Endothelial cell of umbilical vein (primary cell): ENCODE measurements at regions not wholly inside any gene's neighbourhood (a gene's known extent, or its start where the extent isn't known, plus 50 kb on each side); places are given as distances from the start of the nearest gene placed in this dataset.

Source experiments
- BruUV-seq: library from RNA; stranded (reverse); fragments of 400-500 nt; replicated peaks from 2 replicates; lab custom pipeline; 2021; lab: Mats Ljungman, UMichigan
- CTCF ChIA-PET: fragments of 300-600, 350-600 bp; sonication (Branson Sonifier 250); formaldehyde crosslinking; loops from one replicate; lab custom pipeline; 2021; ENCODE audit warnings: antibody characterized with exemption, inconsistent platforms; lab: Charles Lee
- POLR2A ChIA-PET: fragments of 300-600, 350-600 bp; sonication (Branson Sonifier 250); formaldehyde crosslinking; loops from one replicate; lab custom pipeline; 2021; ENCODE audit warnings: antibody characterized with exemption, inconsistent platforms; lab: Charles Lee
- DNase-seq: peaks from one replicate; pipeline ENCODE4 v3.0.0-alpha.2; 2011; ENCODE audit warnings: low read depth, low spot score
- FAIRE-seq: peaks from 2 replicates; lab custom pipeline; 2011; peaks lifted over from hg19 to GRCh38; lab: Jason Lieb, UNC
- H2AFZ ChIP-seq: 2 replicates; pipeline ENCODE4 v1.6.0; 2012; ENCODE audit warnings: low read depth, low read length, control low read depth, inconsistent platforms
- H3K27ac ChIP-seq: 2 replicates; pipeline ENCODE4 v1.5.1; 2011; ENCODE audit warnings: low read depth, mild to moderate bottlenecking, control low read depth, low read length, moderate library complexity; ENCODE audit not compliant: insufficient read depth
- H3K27me3 ChIP-seq, 2 experiments: 2 replicates each; pipeline versions ENCODE4 v1.6.0 to v1.6.1; 2011; ENCODE audit warnings: low read length in 2 of 2, mixed read lengths in 1 of 2; ENCODE audit not compliant: control insufficient read depth in 2 of 2, insufficient read depth in 2 of 2
- H3K36me3 ChIP-seq, 2 experiments: 2 replicates in 1 of 2; 3 replicates in 1 of 2; pipeline ENCODE4 v1.5.1; 2011; ENCODE audit warnings: low read length in 2 of 2, mild to moderate bottlenecking in 1 of 2, moderate library complexity in 1 of 2; ENCODE audit not compliant: control insufficient read depth in 2 of 2, insufficient read depth in 2 of 2; ENCODE audit errors: extremely low read depth in 1 of 2
- H3K4me1 ChIP-seq: 3 replicates; pipeline ENCODE4 v1.5.1; 2011; ENCODE audit warnings: mild to moderate bottlenecking, low read length; ENCODE audit not compliant: control insufficient read depth, insufficient read depth; ENCODE audit errors: extremely low read depth
- H3K4me2 ChIP-seq: 2 replicates; pipeline ENCODE4 v1.6.1; 2011; ENCODE audit warnings: low read length, control low read depth, mixed read lengths; ENCODE audit not compliant: insufficient read depth
- H3K4me3 ChIP-seq, 3 experiments: fragments of 200-600 bp in 1 of 3; sonication (generic), shearing (Covaris generic) in 1 of 3; replicated peaks in 1 of 3; 2 replicates each; pipeline ENCODE4 v1.5.1; 2011 to 2016; ENCODE audit warnings: control low read depth in 3 of 3, low read length in 3 of 3, mild to moderate bottlenecking in 2 of 3, inconsistent platforms in 1 of 3, low read depth in 1 of 3, moderate library complexity in 1 of 3; ENCODE audit not compliant: insufficient read depth in 1 of 3
- H3K79me2 ChIP-seq: 2 replicates; pipeline ENCODE4 v1.6.0; 2012; ENCODE audit warnings: low read length, inconsistent platforms; ENCODE audit not compliant: control insufficient read depth, insufficient read depth
- H3K9ac ChIP-seq: replicated peaks from 2 replicates; pipeline ENCODE3; 2011; ENCODE audit warnings: low read length, control low read depth; ENCODE audit not compliant: insufficient read depth; ENCODE audit errors: extremely low read depth
- H3K9me1 ChIP-seq: replicated peaks from 3 replicates; pipeline ENCODE4 v1.6.0; 2011; ENCODE audit warnings: mild to moderate bottlenecking, low read length; ENCODE audit not compliant: control insufficient read depth, insufficient read depth; ENCODE audit errors: extremely low read depth
- H3K9me3 ChIP-seq: replicated peaks from 2 replicates; pipeline ENCODE4 v1.5.1; 2012; ENCODE audit warnings: low read length, inconsistent platforms; ENCODE audit not compliant: control insufficient read depth, insufficient read depth
- H4K20me1 ChIP-seq: replicated peaks from 2 replicates; pipeline ENCODE3; 2011; ENCODE audit warnings: mild to moderate bottlenecking, low read length; ENCODE audit not compliant: control insufficient read depth, insufficient read depth; ENCODE audit errors: extremely low read depth
- CTCF ChIP-seq, 2 donors: IDR thresholded peaks; 1 replicate in 1 of 2; 2 replicates in 1 of 2; pipeline ENCODE4 v1.5.1; 2011; ENCODE audit warnings: low read length in 2 of 2, mild to moderate bottlenecking in 2 of 2, moderate library complexity in 2 of 2, control low read depth in 1 of 2, inconsistent platforms in 1 of 2, low read depth in 1 of 2; ENCODE audit not compliant: insufficient read depth in 1 of 2; ENCODE audit errors: extremely low read depth in 1 of 2
- EZH2 ChIP-seq: IDR thresholded peaks from 2 replicates; pipeline ENCODE4 v1.6.1; 2012; ENCODE audit warnings: borderline replicate concordance, low read depth, mild to moderate bottlenecking, moderate library complexity, low read length, inconsistent platforms; ENCODE audit not compliant: severe bottlenecking
- FOS ChIP-seq: IDR thresholded peaks from 2 replicates; pipeline ENCODE4 v1.6.1; 2011; ENCODE audit warnings: mild to moderate bottlenecking, low read length, moderate library complexity, borderline replicate concordance; ENCODE audit not compliant: insufficient read depth
- GATA2 ChIP-seq: IDR thresholded peaks from 2 replicates; pipeline ENCODE4 v1.7.0; 2011; ENCODE audit warnings: low read depth, mild to moderate bottlenecking, moderate library complexity, mixed read lengths, low read length; ENCODE audit not compliant: insufficient read length, insufficient read depth
- JUN ChIP-seq: IDR thresholded peaks from 2 replicates; pipeline ENCODE4 v1.6.1; 2011; ENCODE audit warnings: borderline replicate concordance, low read depth; ENCODE audit not compliant: insufficient read length, insufficient read depth
- MAX ChIP-seq: IDR thresholded peaks from 2 replicates; pipeline ENCODE4 v1.6.1; 2011; ENCODE audit not compliant: insufficient read depth, insufficient read length
- MYC ChIP-seq: IDR thresholded peaks from one replicate; pipeline ENCODE4 v1.6.1; 2011; ENCODE audit warnings: mild to moderate bottlenecking, low read depth, low read length
- POLR2A ChIP-seq: IDR thresholded peaks from 2 replicates; pipeline ENCODE4 v1.6.1; 2012; ENCODE audit warnings: low read depth, mild to moderate bottlenecking, control low read depth, low read length
- POLR2AphosphoS5 ChIP-seq: IDR thresholded peaks from 2 replicates; pipeline ENCODE4 v1.6.1; 2012; ENCODE audit warnings: low read depth, mild to moderate bottlenecking, control low read depth, low read length, moderate library complexity; ENCODE audit not compliant: insufficient read depth
- dilution Hi-C: fragments of 300-500 bp; cut with MboI; formaldehyde crosslinking; loops from one replicate; pipeline ENCODE4 v1.15.0; 2019; ENCODE audit warnings: low sequenced_read_pairs; ENCODE audit not compliant: extremely low pct_ligation_motif_present
- intact Hi-C: fragments of 100-400 bp; cut with micrococcal nuclease; formaldehyde crosslinking; loops from one replicate; pipeline ENCODE4 v1.10.0; 2022

DNA sequence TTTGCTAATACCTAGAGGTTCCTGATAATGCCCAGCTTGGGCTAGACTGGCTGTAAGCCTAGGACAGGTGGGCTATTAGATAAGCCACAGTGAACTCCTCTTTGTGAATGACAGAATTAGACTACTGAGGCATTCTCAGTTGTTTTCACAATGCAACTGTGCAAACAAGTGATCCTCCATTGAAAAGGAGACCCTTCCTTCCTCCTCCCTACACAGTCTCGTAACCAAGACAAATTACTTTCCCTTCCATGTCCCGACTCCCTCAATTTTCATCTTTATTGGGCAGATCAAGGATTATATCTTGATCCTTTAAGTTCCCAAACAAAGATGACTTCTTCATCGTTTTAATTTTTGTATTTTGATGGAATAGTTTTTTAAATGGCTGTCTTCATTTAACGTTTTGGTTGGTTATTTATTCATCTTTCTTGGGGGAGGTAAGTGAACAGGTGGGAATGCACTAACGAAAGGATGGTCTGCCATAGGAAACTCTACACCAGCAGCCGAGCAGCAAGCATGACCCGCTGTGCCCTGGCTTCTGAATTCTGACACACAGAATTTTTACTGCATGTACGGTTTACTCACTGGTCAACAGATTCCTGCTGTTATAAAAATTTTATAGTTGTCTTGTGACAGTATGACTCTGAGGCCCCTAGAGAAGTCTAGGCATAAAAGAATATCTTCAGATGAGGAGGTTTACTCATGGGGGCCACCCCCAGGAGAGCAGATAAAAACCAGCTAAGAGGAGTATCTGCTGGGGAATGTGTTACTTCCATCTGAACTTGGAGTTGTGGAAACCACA lies 137.5 kb upstream of the TUT7 start:
- Histone ChIP-seq H3K9me1 (no peaks in the 10 kb centered on the region), H3K36me3 (no peaks in the 10 kb centered on the region), H3K4me1 (no peaks in the 10 kb centered on the region), H3K4me2 (no peak overlapping the region), H3K9ac (no peak overlapping the region), H3K79me2 (no peaks in the 10 kb centered on the region), H3K27ac (no peak overlapping the region), H3K9me3 (no peaks in the 10 kb centered on the region), H3K27me3 (no peaks in the 10 kb centered on the region), H4K20me1 (no peaks in the 10 kb centered on the region), H2AFZ (no peak overlapping the region), H3K4me3 (no peak overlapping the region)
- no peak for DNase-seq
- intact Hi-C loops (no loop called here), dilution Hi-C loops (no loop called here)
- no peak for TF ChIP-seq EZH2
- no peak for TF ChIP-seq FOS
- TF ChIP-seq POLR2A: no peak
- ChIA-PET CTCF (no interaction called here), POLR2A (no interaction called here)
- no peak for FAIRE-seq
- no TSS peak for BruUV-seq

DNA sequence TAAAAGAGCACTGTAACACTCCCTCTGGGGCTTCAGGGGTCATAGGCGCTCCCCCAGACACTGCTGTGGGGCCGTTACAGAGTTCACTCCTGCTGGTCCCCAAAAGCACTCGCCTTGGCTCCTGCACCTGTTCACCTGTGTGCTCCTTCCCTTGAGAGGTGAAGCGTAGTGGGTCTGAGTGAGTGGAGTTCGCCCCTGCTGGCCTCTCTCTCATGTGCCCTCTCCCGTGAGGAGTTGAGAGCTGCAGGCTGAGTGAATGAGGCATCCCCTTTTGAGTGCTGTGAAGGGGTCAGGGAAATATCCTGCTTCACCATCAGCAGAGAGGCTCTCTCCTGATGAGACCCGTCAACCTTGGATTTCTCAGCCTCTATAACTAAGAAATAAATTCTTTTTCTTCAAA lies 134.6 kb upstream of the TUT7 start:
- Histone ChIP-seq H3K27ac (no peak overlapping the region), H3K27me3 (no peaks in the 10 kb centered on the region), H2AFZ (no peak overlapping the region), H3K9me1 (no peaks in the 10 kb centered on the region), H3K36me3 (no peaks in the 10 kb centered on the region), H4K20me1 (no peaks in the 10 kb centered on the region), H3K4me2 (no peak overlapping the region), H3K4me1 (no peaks in the 10 kb centered on the region), H3K4me3 (no peak overlapping the region), H3K79me2 (no peaks in the 10 kb centered on the region), H3K9ac (no peak overlapping the region), H3K9me3 (no peaks in the 10 kb centered on the region)
- intact Hi-C loops (no loop called here), dilution Hi-C loops (no loop called here)
- POLR2A ChIA-PET: no interaction called here
- DNase-seq: no peak
- no peak for TF ChIP-seq MAX
- no peak for TF ChIP-seq POLR2A
- no peak for TF ChIP-seq POLR2AphosphoS5
- TF ChIP-seq MYC: no peak
- TF ChIP-seq FOS: no peak
- no peak for TF ChIP-seq JUN
- no peak for TF ChIP-seq GATA2
- TF ChIP-seq CTCF (IDR thresholded peaks at IDR 0.05; ENCODE audit: extremely low read depth in 1 of 2, insufficient read depth in 1 of 2, low read depth in 1 of 2, low read length in 2 of 2): no peak
- TF ChIP-seq EZH2: no peak
- CTCF ChIA-PET: interaction anchor here (1.0 to 3.4 kb wide), 4 partner anchors 55 to 1324 kb away, joined by 3 to 41 read pairs (median 4); no protein-coding TSS in a partner anchor
- FAIRE-seq: no peak
- no TSS peak for BruUV-seq
